Fibroblast of lung (primary cell): ENCODE measurements at regions not wholly inside any gene's neighbourhood (a gene's known extent, or its start where the extent isn't known, plus 50 kb on each side); places are given as distances from the start of the nearest gene placed in this dataset.

Experiments
- DNase-seq, 2 donors: peaks; one replicate each; pipeline versions ENCODE4 v3.0.0 to v3.0.0-alpha.2; 2010; ENCODE audit warnings: low read depth in 2 of 2
- H2AFZ ChIP-seq: 2 replicates; pipeline ENCODE4 v1.5.1; 2012; ENCODE audit warnings: low read length, control low read depth, inconsistent platforms
- H3K27ac ChIP-seq: 2 replicates; pipeline ENCODE4 v1.5.1; 2011; ENCODE audit warnings: low read length, control low read depth; ENCODE audit not compliant: insufficient read depth
- H3K27me3 ChIP-seq: 2 replicates; pipeline ENCODE4 v1.5.1; 2011; ENCODE audit warnings: mild to moderate bottlenecking, low read length; ENCODE audit not compliant: control insufficient read depth, insufficient read depth
- H3K36me3 ChIP-seq: 2 replicates; pipeline ENCODE4 v1.5.1; 2011; ENCODE audit warnings: low read length; ENCODE audit not compliant: control insufficient read depth, insufficient read depth
- H3K4me1 ChIP-seq: 2 replicates; pipeline ENCODE4 v1.5.1; 2011; ENCODE audit warnings: low read length; ENCODE audit not compliant: control insufficient read depth, insufficient read depth; ENCODE audit errors: extremely low read depth
- H3K4me2 ChIP-seq: 2 replicates; pipeline ENCODE4 v1.5.1; 2011; ENCODE audit warnings: low read length, control low read depth; ENCODE audit not compliant: insufficient read depth; ENCODE audit errors: extremely low read depth
- H3K4me3 ChIP-seq, 4 experiments: fragments of 200-600 bp in 1 of 4; sonication (generic) in 1 of 4; replicated peaks in 1 of 4; 2 replicates each; pipeline ENCODE4 v1.5.1; 2011 to 2016; ENCODE audit warnings: low read length in 4 of 4, low read depth in 3 of 4, mild to moderate bottlenecking in 3 of 4, control low read depth in 2 of 4, inconsistent platforms in 1 of 4, mixed read lengths in 1 of 4; ENCODE audit not compliant: insufficient read depth in 1 of 4; ENCODE audit errors: control extremely low read depth in 1 of 4
- H3K79me2 ChIP-seq: 2 replicates; pipeline ENCODE4 v1.5.1; 2012; ENCODE audit warnings: mild to moderate bottlenecking, low read length, inconsistent platforms; ENCODE audit not compliant: control insufficient read depth, insufficient read depth
- H3K9ac ChIP-seq: 2 replicates; pipeline ENCODE4 v1.5.1; 2011; ENCODE audit warnings: mild to moderate bottlenecking, low read length, control low read depth; ENCODE audit not compliant: insufficient read depth
- H3K9me3 ChIP-seq: 2 replicates; pipeline ENCODE4 v1.5.1; 2012; ENCODE audit warnings: low read depth, low read length; ENCODE audit not compliant: control insufficient read depth, insufficient read depth
- H4K20me1 ChIP-seq: 2 replicates; pipeline ENCODE4 v1.5.1; 2011; ENCODE audit warnings: low read length; ENCODE audit not compliant: control insufficient read depth, insufficient read depth; ENCODE audit errors: extremely low read depth
- EZH2 ChIP-seq: IDR thresholded peaks from 2 replicates; pipeline ENCODE4 v1.5.1; 2012; ENCODE audit warnings: low read length, control low read depth, mild to moderate bottlenecking; ENCODE audit errors: missing control alignments
- TF ChIP-seq, protein P1 (sequence below), 2 donors: IDR thresholded peaks in 1 of 2; conservative IDR thresholded peaks in 1 of 2; 1 replicate in 1 of 2; 2 replicates in 1 of 2; pipeline ENCODE4 v1.5.1; 2011 to 2012; ENCODE audit warnings: low read length in 2 of 2, control low read depth in 1 of 2, inconsistent platforms in 1 of 2, low read depth in 1 of 2, mild to moderate bottlenecking in 1 of 2

GRCh38 chr16:8107296-8107695, 483.0 kb downstream of the TMEM114 start:
- Histone ChIP-seq H3K79me2 (no peaks in the 10 kb centered on the region), H3K9me3 (no peaks in the 10 kb centered on the region), H3K4me1 (no peaks in the 10 kb centered on the region), H3K27ac (no peak overlapping the region), H2AFZ (no peak overlapping the region), H3K4me3 (no peak overlapping the region), H3K9ac (no peak overlapping the region), H4K20me1 (no peaks in the 10 kb centered on the region), H3K4me2 (no peak overlapping the region), H3K36me3 (no peaks in the 10 kb centered on the region), H3K27me3 (no peaks in the 10 kb centered on the region)
- TF ChIP-seq EZH2, result no peak
- TF ChIP-seq, protein P1, sequence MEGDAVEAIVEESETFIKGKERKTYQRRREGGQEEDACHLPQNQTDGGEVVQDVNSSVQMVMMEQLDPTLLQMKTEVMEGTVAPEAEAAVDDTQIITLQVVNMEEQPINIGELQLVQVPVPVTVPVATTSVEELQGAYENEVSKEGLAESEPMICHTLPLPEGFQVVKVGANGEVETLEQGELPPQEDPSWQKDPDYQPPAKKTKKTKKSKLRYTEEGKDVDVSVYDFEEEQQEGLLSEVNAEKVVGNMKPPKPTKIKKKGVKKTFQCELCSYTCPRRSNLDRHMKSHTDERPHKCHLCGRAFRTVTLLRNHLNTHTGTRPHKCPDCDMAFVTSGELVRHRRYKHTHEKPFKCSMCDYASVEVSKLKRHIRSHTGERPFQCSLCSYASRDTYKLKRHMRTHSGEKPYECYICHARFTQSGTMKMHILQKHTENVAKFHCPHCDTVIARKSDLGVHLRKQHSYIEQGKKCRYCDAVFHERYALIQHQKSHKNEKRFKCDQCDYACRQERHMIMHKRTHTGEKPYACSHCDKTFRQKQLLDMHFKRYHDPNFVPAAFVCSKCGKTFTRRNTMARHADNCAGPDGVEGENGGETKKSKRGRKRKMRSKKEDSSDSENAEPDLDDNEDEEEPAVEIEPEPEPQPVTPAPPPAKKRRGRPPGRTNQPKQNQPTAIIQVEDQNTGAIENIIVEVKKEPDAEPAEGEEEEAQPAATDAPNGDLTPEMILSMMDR (conservative IDR thresholded peaks at IDR 0.05 in 1 of 2, IDR thresholded peaks at IDR 0.05 in 1 of 2; ENCODE audit: low read depth in 1 of 2, low read length in 2 of 2), result no peak
- no peak for DNase-seq

GRCh38 chr16:8103649-8104289, 486.5 kb downstream of the TMEM114 start:
- TF ChIP-seq EZH2, result no peak
- TF ChIP-seq, protein P1 (conservative IDR thresholded peaks at IDR 0.05 in 1 of 2, IDR thresholded peaks at IDR 0.05 in 1 of 2; ENCODE audit: low read depth in 1 of 2, low read length in 2 of 2), result no peak
- no peak overlapping the region for H2AFZ ChIP-seq
- no peak overlapping the region for H3K4me2 ChIP-seq
- no peaks in the 10 kb centered on the region for H3K4me1 ChIP-seq
- H3K4me3 ChIP-seq, result no peak overlapping the region
- H3K9me3 ChIP-seq, result no peaks in the 10 kb centered on the region
- H4K20me1 ChIP-seq, result no peaks in the 10 kb centered on the region
- DNase-seq, result no peak
- H3K9ac ChIP-seq, result no peak overlapping the region
- H3K27ac ChIP-seq, result no peak overlapping the region
- no peaks in the 10 kb centered on the region for H3K36me3 ChIP-seq
- H3K27me3 ChIP-seq, result no peaks in the 10 kb centered on the region
- no peaks in the 10 kb centered on the region for H3K79me2 ChIP-seq

GRCh38 chr16:8099586-8099985, 490.7 kb downstream of the TMEM114 start:
- Histone ChIP-seq H3K9ac (no peak overlapping the region), H3K36me3 (no peaks in the 10 kb centered on the region), H3K79me2 (no peaks in the 10 kb centered on the region), H3K27ac (no peak overlapping the region), H3K4me2 (no peak overlapping the region), H2AFZ (no peak overlapping the region), H3K27me3 (no peaks in the 10 kb centered on the region), H3K9me3 (no peaks in the 10 kb centered on the region), H4K20me1 (no peaks in the 10 kb centered on the region), H3K4me3 (no peak overlapping the region), H3K4me1 (no peaks in the 10 kb centered on the region)
- DNase-seq, result no peak
- TF ChIP-seq EZH2, result no peak
- TF ChIP-seq, protein P1 (conservative IDR thresholded peaks at IDR 0.05 in 1 of 2, IDR thresholded peaks at IDR 0.05 in 1 of 2; ENCODE audit: low read depth in 1 of 2, low read length in 2 of 2), result no peak
